GM23248 (cell line): ENCODE measurements at regions not wholly inside any gene's neighbourhood (a gene's known extent, or its start where the extent isn't known, plus 50 kb on each side); places are given as distances from the start of the nearest gene placed in this dataset.

ENCODE experiments used
- EZH2 ChIP-seq: fragments of 200-600 bp; sonication (generic); IDR thresholded peaks from 2 replicates; pipeline ENCODE4 v1.6.1; 2018; ENCODE audit warnings: antibody characterized with exemption, mild to moderate bottlenecking; ENCODE audit not compliant: insufficient read depth, poor library complexity, severe bottlenecking
- EZH2phosphoT487 ChIP-seq: fragments of 200-600 bp; sonication (generic); IDR thresholded peaks from 2 replicates; pipeline ENCODE4 v1.6.1; 2018; ENCODE audit warnings: antibody characterized with exemption, moderate library complexity, mild to moderate bottlenecking, low read depth; ENCODE audit not compliant: insufficient read depth

DNA sequence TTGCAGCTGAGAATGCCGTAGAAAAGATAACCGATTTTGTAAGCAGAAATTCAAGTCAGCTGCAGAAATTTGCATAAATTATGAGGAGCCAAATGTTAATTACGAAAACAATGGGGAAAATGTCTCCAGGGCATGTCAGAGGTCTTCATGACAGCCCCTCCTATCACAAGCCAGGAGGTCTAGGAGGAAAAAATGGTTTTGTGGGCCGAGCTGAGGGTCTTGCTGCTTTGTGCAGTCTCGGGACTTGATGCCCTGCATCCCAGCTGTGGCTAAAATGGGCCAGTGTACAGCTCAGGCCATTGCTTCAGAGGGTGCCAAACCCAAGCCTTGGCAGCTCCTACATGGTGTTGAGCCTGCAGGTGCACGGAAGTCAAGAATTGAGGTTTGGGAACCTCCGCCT, 131.2 kb upstream of the PDE3A start:
- TF ChIP-seq EZH2 (no peak), EZH2phosphoT487 (no peak)
